ENCODE measurements at regions not wholly inside any gene's neighbourhood (a gene's known extent, or its start where the extent isn't known, plus 50 kb on each side); places are given as distances from the start of the nearest gene placed in this dataset.

DNA sequence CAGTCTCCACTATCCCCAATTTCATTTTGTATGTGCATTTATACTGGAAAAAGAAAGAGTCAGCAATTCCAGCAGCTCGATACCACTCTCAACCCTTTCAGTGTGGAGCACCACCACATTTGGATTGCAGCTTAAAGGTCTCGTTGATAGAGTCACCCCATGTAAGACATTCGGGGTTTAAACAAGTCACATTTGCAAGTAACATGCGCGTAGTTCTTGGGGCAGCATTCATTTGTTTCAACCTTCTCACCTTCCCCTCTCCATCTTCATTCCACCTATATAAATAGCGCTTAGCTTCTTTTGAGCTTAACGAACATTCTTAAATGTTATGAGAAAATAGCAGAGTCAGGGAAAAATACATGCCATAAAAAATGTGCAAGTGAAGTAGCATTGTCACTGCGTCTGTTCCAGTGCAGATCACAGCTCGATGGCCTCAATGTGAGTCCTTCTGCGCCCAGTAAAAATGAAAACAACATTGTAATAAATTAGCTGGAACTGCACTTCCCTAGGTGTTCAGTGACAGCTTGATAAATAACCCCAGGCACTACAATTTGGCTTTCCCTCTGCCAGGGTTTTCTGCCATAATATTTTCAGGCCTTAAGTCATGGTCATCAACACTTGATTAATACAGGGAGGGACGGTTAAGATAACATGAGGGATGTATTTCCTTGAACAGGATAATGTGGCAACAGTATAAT, 737.8 kb upstream of the NRSN1 start:
- no peaks in the 10 kb centered on the region for H3K36me3 ChIP-seq (replicated peaks in 1 of 2; ENCODE audit: insufficient read depth in 1 of 2, low read depth in 2 of 2)
- intact Hi-C loops (cut with DNase I) = no loop called here
- no peaks in the 10 kb centered on the region for H3K4me1 ChIP-seq
- DNase-seq (no peak), ATAC-seq (no peak)
- no peaks in the 10 kb centered on the region for H3K27me3 ChIP-seq
- no peak overlapping the region for H3K27ac ChIP-seq
- H3K4me3 ChIP-seq = no peak overlapping the region
- no peaks in the 10 kb centered on the region for H3K9me3 ChIP-seq
- WGBS, 2 donors = 58 to 60% methylated on average over 11 of the region's 11 CpGs
- TF ChIP-seq, protein P1, sequence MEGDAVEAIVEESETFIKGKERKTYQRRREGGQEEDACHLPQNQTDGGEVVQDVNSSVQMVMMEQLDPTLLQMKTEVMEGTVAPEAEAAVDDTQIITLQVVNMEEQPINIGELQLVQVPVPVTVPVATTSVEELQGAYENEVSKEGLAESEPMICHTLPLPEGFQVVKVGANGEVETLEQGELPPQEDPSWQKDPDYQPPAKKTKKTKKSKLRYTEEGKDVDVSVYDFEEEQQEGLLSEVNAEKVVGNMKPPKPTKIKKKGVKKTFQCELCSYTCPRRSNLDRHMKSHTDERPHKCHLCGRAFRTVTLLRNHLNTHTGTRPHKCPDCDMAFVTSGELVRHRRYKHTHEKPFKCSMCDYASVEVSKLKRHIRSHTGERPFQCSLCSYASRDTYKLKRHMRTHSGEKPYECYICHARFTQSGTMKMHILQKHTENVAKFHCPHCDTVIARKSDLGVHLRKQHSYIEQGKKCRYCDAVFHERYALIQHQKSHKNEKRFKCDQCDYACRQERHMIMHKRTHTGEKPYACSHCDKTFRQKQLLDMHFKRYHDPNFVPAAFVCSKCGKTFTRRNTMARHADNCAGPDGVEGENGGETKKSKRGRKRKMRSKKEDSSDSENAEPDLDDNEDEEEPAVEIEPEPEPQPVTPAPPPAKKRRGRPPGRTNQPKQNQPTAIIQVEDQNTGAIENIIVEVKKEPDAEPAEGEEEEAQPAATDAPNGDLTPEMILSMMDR (IDR thresholded peaks at IDR 0.05) = no peak
- no peak for TF ChIP-seq POLR2A (IDR thresholded peaks at IDR 0.05)

DNA sequence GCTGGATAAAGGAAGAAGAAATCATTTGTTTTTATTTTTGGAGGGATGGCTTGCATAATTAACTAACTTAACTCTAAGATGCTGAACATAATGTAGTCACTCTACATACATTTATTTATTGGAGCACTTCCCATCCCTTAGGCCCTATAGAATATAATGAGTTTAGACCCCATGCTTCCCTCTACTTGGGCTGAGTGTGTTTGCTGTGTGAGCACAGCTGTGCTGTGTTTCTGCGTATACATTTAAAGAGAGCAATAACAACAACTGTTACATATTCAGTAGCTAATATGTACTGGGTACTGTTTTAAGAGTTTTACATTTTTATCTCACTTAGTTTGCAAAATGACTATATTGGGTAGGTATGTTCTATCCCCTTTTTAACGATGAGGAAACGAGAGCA, 736.6 kb upstream of the NRSN1 start:
- Histone ChIP-seq H3K9me3 (no peaks in the 10 kb centered on the region), H3K4me3 (no peak overlapping the region), H3K27me3 (no peaks in the 10 kb centered on the region), H3K27ac (no peak overlapping the region), H3K4me1 (no peaks in the 10 kb centered on the region), H3K36me3 (replicated peaks in 1 of 2; ENCODE audit: insufficient read depth in 1 of 2, low read depth in 2 of 2) (no peaks in the 10 kb centered on the region)
- 51 to 57% methylated on average over 3 of the region's 3 CpGs for WGBS, 2 donors
- no peak for ATAC-seq
- intact Hi-C loops (cut with DNase I) = no loop called here
- DNase-seq = no peak
- TF ChIP-seq, protein P1 (IDR thresholded peaks at IDR 0.05) = no peak
- no peak for TF ChIP-seq POLR2A (IDR thresholded peaks at IDR 0.05)

DNA sequence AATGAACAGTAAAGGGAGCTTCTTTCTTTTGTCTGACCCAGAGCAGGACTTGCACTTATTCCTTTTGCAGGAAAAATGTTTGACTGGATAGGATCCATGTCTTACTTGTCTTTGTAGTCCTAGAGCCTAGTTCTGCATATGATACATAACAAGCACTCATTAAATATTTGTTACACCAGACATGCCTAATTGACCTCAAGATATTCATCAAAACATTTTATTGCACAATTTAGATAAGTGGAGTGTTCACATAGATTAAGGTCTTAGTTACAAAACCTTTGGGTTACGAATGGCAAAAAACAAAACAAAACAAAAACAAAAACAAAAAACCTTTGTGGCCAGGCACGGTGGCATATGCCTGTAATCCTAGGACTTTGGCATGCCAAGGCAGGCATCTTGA, 735.8 kb upstream of the NRSN1 start:
- no peaks in the 10 kb centered on the region for H3K9me3 ChIP-seq
- H3K27ac ChIP-seq = no peak overlapping the region
- TF ChIP-seq POLR2A (IDR thresholded peaks at IDR 0.05) = no peak
- TF ChIP-seq, protein P1 (IDR thresholded peaks at IDR 0.05) = no peak
- no peaks in the 10 kb centered on the region for H3K27me3 ChIP-seq
- no peak overlapping the region for H3K4me3 ChIP-seq
- 40 to 62% methylated on average over 2 of the region's 2 CpGs for WGBS, 2 donors
- intact Hi-C loops (cut with DNase I) = no loop called here
- no peak for DNase-seq
- no peaks in the 10 kb centered on the region for H3K4me1 ChIP-seq
- H3K36me3 ChIP-seq (replicated peaks in 1 of 2; ENCODE audit: insufficient read depth in 1 of 2, low read depth in 2 of 2) = no peaks in the 10 kb centered on the region
- ATAC-seq = no peak

DNA sequence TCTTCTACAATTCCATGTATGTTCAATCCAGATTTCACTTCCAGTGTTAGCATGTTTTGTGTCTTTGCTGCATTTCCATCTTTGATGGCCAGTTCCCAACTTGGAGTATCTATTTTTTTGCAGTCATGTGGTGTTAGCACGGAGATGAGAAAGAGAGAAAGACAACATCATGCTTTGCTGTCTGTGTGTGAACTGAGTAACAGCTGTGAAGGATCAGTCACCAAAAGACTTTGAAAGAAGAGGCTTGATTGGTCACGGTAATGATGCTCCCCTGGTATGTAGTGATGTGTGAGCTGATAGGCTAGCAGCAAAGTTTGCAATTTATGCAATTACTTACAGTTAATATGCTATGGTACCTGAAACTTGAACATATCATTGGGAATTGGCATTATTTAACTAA, 731.3 kb upstream of the NRSN1 start:
- TF ChIP-seq POLR2A (IDR thresholded peaks at IDR 0.05) = no peak
- TF ChIP-seq, protein P1 (IDR thresholded peaks at IDR 0.05) = no peak
- Histone ChIP-seq H3K4me3 (no peak overlapping the region), H3K27me3 (no peaks in the 10 kb centered on the region), H3K27ac (no peak overlapping the region), H3K9me3 (no peaks in the 10 kb centered on the region), H3K4me1 (no peaks in the 10 kb centered on the region), H3K36me3 (replicated peaks in 1 of 2; ENCODE audit: insufficient read depth in 1 of 2, low read depth in 2 of 2) (no peaks in the 10 kb centered on the region)
- 30 to 36% methylated on average over 2 of the region's 2 CpGs for WGBS, 2 donors
- intact Hi-C loops (cut with DNase I) = no loop called here
- no peak for ATAC-seq
- no peak for DNase-seq

DNA sequence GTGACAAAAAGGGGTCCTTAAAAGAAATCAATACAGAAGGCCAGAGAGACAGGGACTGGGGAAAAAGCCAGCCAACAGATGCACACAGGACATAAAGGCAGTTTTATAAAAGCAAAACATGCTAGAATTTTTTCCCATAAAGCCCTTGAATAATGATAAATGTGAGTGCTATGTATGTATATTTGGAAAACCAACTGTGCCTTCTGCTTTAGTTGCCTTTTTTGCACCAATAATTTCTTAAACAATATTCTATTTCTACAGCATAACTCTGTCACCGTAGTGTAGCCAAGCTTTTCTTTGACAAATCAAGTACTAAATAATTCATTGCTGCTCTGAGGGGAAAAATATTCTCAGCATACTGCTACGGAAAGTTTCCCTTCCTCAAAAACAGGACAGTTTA, 730.6 kb upstream of the NRSN1 start:
- H3K4me1 ChIP-seq = no peaks in the 10 kb centered on the region
- H3K36me3 ChIP-seq (replicated peaks in 1 of 2; ENCODE audit: insufficient read depth in 1 of 2, low read depth in 2 of 2) = no peaks in the 10 kb centered on the region
- no peak overlapping the region for H3K27ac ChIP-seq
- DNase-seq = no peak
- H3K4me3 ChIP-seq = no peak overlapping the region
- TF ChIP-seq, protein P1 (IDR thresholded peaks at IDR 0.05) = no peak
- TF ChIP-seq POLR2A (IDR thresholded peaks at IDR 0.05) = no peak
- no peaks in the 10 kb centered on the region for H3K9me3 ChIP-seq
- ATAC-seq = no peak
- intact Hi-C loops (cut with DNase I) = no loop called here
- no peaks in the 10 kb centered on the region for H3K27me3 ChIP-seq
- 47 to 75% methylated on average over 2 of the region's 2 CpGs for WGBS, 2 donors
